Testis (tissue), 2 donors: ENCODE measurements at regions not wholly inside any gene's neighbourhood (a gene's known extent, or its start where the extent isn't known, plus 50 kb on each side); places are given as distances from the start of the nearest gene placed in this dataset.

Experiments
- DNase-seq: peaks from one replicate; pipeline ENCODE4 v3.0.0-alpha.2; 2019
- H3K27ac ChIP-seq, 2 donors: fragments of 200-600 bp; sonication (generic); one replicate each; pipeline ENCODE4 v1.5.1; 2019
- H3K27me3 ChIP-seq: fragments of 200-600 bp; sonication (generic); one replicate; pipeline ENCODE4 v1.5.1; 2019
- H3K36me3 ChIP-seq: fragments of 200-600 bp; sonication (generic); one replicate; pipeline ENCODE4 v1.5.1; 2017; ENCODE audit warnings: low read depth; ENCODE audit errors: missing control alignments
- H3K4me1 ChIP-seq: fragments of 200-600 bp; sonication (generic); one replicate; pipeline ENCODE4 v1.5.1; 2019
- H3K4me3 ChIP-seq, 2 donors: fragments of 200-600 bp; sonication (generic); one replicate each; pipeline ENCODE4 v1.5.1; 2017 to 2019
- H3K9me3 ChIP-seq: fragments of 200-600 bp; sonication (generic); one replicate; pipeline ENCODE4 v1.5.1; 2017
- POLR2A ChIP-seq: fragments of 450-650 bp; IDR thresholded peaks from one replicate; pipeline ENCODE4 v1.6.1; 2017; ENCODE audit warnings: antibody characterized with exemption, mild to moderate bottlenecking, moderate library complexity
- WGBS, 2 donors: methylation state at CpG; one replicate each; pipeline ENCODE4 v1.1.5; 2018; 5-methylcytosine and 5-hydroxymethylcytosine counted together
- intact Hi-C: fragments of 100-400 bp; cut with DNase I; formaldehyde crosslinking; loops from one replicate; pipeline ENCODE4 v1.15.1; 2023; ENCODE audit warnings: low total_unique reads
- TF ChIP-seq, protein P1 (sequence below), 3 experiments: fragments of 450-650 bp in 2 of 3; fragments of 200-600 bp in 1 of 3; sonication (generic) in 1 of 3; IDR thresholded peaks; one replicate each; pipeline ENCODE4 v1.5.1; 2016 to 2019; ENCODE audit warnings: antibody characterized with exemption in 3 of 3, mild to moderate bottlenecking in 2 of 3, moderate library complexity in 1 of 3

DNA sequence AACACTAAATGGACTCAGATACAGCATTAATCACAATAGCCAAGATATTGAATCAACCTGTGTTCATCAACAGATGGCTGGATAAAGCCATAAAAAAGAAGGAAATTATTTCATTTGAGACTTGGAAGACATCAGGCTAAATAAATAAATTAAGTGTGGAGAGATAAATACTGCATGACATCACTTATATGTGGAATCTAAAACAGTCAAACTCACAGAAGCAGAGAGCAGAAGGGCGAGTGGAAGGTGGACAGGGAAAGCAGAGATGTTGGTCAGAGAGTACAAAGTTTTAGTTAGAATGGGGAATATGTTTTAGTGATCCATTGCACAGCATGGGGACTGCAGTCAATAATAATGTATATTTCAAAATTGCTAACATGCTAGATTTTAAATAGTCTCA, 207.2 kb downstream of the VAPA start:
- no peaks in the 10 kb centered on the region for H3K36me3 ChIP-seq
- intact Hi-C loops = no loop called here
- TF ChIP-seq, protein P1, sequence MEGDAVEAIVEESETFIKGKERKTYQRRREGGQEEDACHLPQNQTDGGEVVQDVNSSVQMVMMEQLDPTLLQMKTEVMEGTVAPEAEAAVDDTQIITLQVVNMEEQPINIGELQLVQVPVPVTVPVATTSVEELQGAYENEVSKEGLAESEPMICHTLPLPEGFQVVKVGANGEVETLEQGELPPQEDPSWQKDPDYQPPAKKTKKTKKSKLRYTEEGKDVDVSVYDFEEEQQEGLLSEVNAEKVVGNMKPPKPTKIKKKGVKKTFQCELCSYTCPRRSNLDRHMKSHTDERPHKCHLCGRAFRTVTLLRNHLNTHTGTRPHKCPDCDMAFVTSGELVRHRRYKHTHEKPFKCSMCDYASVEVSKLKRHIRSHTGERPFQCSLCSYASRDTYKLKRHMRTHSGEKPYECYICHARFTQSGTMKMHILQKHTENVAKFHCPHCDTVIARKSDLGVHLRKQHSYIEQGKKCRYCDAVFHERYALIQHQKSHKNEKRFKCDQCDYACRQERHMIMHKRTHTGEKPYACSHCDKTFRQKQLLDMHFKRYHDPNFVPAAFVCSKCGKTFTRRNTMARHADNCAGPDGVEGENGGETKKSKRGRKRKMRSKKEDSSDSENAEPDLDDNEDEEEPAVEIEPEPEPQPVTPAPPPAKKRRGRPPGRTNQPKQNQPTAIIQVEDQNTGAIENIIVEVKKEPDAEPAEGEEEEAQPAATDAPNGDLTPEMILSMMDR (IDR thresholded peaks at IDR 0.05) = no peak
- TF ChIP-seq POLR2A = no peak
- 93 to 95% methylated on average over 1 of the region's 1 CpG for WGBS, 2 donors
- no peak overlapping the region for H3K27ac ChIP-seq
- no peak overlapping the region for H3K4me3 ChIP-seq
- DNase-seq = no peak
- peaks cover 5% of the 10 kb centered on the region for H3K4me1 ChIP-seq
- H3K27me3 ChIP-seq = no peaks in the 10 kb centered on the region
- no peaks in the 10 kb centered on the region for H3K9me3 ChIP-seq

DNA sequence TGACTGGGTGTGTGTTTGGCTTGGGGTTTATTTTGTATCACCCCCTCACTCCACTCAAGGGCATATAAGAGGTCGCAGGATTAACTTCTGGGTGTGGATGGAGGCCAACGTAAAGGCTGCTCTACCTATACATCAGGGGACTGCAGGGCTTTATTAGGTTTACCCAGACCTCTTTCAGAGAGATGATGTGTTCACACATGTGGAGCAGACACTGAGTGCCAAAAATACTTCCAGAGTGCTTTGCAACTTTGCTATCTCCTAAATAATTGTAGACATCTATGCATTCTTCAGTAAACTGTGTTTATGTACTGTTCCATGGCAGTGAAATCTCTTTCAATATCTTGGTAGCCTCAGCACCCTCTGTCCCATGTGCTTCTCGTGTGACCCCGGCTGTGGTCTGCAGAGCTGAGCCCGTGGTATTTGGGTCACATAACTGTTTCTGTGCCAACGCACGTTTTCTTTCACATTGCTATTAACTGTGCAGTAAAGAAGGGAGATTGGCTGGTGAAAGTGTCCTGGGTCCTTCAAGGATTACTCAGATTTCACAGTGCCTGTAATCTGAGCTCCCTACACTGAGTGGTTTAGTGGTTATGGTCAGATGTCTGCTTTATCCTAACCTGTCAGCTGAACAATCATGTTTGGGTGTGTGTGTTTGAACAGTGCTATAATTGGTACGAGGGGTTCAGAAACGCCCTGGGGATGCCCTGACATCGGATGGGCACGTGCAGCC, 208.1 kb downstream of the VAPA start:
- TF ChIP-seq POLR2A = no peak
- TF ChIP-seq, protein P1 (IDR thresholded peaks at IDR 0.05) = no peak
- DNase-seq = no peak
- intact Hi-C loops = no loop called here
- no peaks in the 10 kb centered on the region for H3K36me3 ChIP-seq
- WGBS, 2 donors = 62 to 70% methylated on average over 10 to 11 of the region's 11 CpGs
- no peaks in the 10 kb centered on the region for H3K27me3 ChIP-seq
- no peak overlapping the region for H3K27ac ChIP-seq
- peaks cover 5% of the 10 kb centered on the region for H3K4me1 ChIP-seq
- no peak overlapping the region for H3K4me3 ChIP-seq
- no peaks in the 10 kb centered on the region for H3K9me3 ChIP-seq

DNA sequence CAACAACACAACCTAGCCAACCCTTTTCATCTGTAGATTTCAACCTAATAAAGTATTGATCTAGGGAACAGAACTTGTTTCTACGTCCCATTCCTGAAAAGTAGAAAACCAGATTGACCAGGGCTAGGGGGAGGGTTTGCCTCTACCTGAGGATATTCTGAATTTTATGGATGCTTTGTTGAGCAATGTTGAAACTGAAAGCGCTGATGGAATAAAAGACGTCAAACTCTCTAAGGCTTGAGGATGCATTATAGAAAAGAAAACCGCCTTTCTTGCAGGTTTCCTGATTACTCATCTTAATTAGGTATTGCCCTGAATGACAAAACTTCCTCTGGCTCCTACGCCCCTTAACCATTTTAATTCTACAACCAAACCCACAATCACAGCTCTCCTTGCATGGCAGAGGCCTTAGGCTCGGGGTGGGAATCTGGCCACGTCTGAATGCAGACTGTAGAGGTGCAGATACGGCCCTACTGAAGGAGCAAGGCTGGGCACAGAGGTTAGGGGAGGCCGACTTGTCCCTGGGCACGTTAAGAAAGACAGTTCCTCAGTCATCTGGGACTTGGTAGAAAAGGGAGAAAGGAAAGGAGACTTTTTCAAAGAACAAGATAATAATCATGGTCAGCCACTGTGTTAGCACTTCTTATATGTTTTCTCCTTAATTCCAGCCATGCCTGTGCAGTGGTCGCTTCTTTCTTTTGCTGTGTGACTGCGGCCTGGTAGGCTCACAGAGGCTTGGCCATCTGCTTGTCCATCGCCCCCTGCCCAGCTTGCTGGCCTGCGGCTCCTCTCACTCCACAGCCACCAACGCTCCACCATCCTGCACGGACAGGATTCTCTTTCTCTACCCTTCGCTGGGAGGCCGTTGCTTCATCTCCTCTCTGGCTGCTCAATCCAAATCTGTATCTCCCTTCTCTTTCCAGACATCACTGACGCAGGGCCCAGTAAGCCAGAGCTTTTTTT, 209.5 kb downstream of the VAPA start:
- 91 to 95% methylated on average over 19 of the region's 19 CpGs for WGBS, 2 donors
- Histone ChIP-seq H3K9me3 (no peaks in the 10 kb centered on the region), H3K27me3 (no peaks in the 10 kb centered on the region), H3K4me3 (no peak overlapping the region), H3K36me3 (no peaks in the 10 kb centered on the region), H3K4me1 (peaks cover 5% of the 10 kb centered on the region), H3K27ac (no peak overlapping the region)
- TF ChIP-seq POLR2A = no peak
- TF ChIP-seq, protein P1 (IDR thresholded peaks at IDR 0.05) = no peak
- intact Hi-C loops = no loop called here
- DNase-seq = no peak

DNA sequence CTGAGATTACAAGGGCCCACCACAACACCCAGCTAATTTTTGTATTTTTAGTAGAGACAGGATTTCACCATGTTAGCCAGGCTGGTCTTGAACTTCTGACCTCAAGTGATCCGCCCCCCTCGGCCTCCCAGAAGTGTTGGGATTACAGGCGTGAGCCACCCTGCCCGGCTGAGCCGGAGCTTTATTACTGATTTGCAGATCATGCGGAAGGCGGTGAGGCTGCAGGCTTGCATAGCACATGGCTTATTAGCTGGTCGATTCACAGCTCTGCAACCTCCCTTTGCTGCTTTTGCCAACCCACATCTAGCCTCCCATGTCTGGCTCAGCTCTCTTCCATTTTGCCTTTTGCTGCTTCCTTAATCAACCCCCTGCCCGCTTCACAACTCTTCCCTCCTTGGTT, 210.3 kb downstream of the VAPA start:
- Histone ChIP-seq H3K9me3 (no peaks in the 10 kb centered on the region), H3K36me3 (no peaks in the 10 kb centered on the region), H3K27ac (no peak overlapping the region), H3K4me3 (no peak overlapping the region), H3K4me1 (peaks cover 5% of the 10 kb centered on the region), H3K27me3 (no peaks in the 10 kb centered on the region)
- no peak for DNase-seq
- intact Hi-C loops = no loop called here
- TF ChIP-seq, protein P1 (IDR thresholded peaks at IDR 0.05) = no peak
- no peak for TF ChIP-seq POLR2A
- WGBS, 2 donors = 92 to 93% methylated on average over 7 to 9 of the region's 9 CpGs
